NT2/D1 (cell line): ENCODE measurements at regions not wholly inside any gene's neighbourhood (a gene's known extent, or its start where the extent isn't known, plus 50 kb on each side); places are given as distances from the start of the nearest gene placed in this dataset.

Experiments used
- DNase-seq: peaks from one replicate; pipeline ENCODE4 v3.0.0-alpha.2; 2011; ENCODE audit warnings: low read depth, low spot score
- H3K27me3 ChIP-seq: 2 replicates; pipeline ENCODE4 v1.6.0; 2011; ENCODE audit warnings: mild to moderate bottlenecking; ENCODE audit not compliant: insufficient read length, insufficient read depth
- H3K36me3 ChIP-seq: 2 replicates; pipeline ENCODE4 v1.6.1; 2011; ENCODE audit warnings: mild to moderate bottlenecking, low read length, mixed read lengths; ENCODE audit not compliant: insufficient read depth, insufficient read length
- H3K4me1 ChIP-seq: 2 replicates; pipeline ENCODE4 v1.5.1; 2011; ENCODE audit not compliant: insufficient read depth, insufficient read length
- H3K4me3 ChIP-seq: 2 replicates; pipeline ENCODE4 v1.5.1; 2011; ENCODE audit warnings: low read depth; ENCODE audit not compliant: insufficient read length
- H3K9ac ChIP-seq: 2 replicates; pipeline ENCODE4 v1.6.0; 2011; ENCODE audit warnings: low read depth; ENCODE audit not compliant: insufficient read length
- H3K9me3 ChIP-seq: 2 replicates; pipeline ENCODE4 v1.5.1; 2011; ENCODE audit warnings: mild to moderate bottlenecking, low read length; ENCODE audit not compliant: insufficient read depth
- SUZ12 ChIP-seq: IDR thresholded peaks from 2 replicates; pipeline ENCODE4 v1.6.1; 2011; ENCODE audit not compliant: insufficient read length, insufficient read depth; ENCODE audit errors: extremely low read depth
- YY1 ChIP-seq: IDR thresholded peaks from 2 replicates; pipeline ENCODE4 v1.6.1; 2011; ENCODE audit not compliant: insufficient read length, insufficient read depth
- ZNF274 ChIP-seq: IDR thresholded peaks from 2 replicates; pipeline ENCODE4 v1.6.1; 2011; ENCODE audit warnings: mild to moderate bottlenecking, low read depth, low read length

- DNase-seq, result no peak
- H3K9me3 ChIP-seq, result no peaks in the 10 kb centered on the region
- H3K9ac ChIP-seq, result no peak overlapping the region
- TF ChIP-seq SUZ12 (no peak), YY1 (no peak), ZNF274 (no peak)
- H3K27me3 ChIP-seq, result no peaks in the 10 kb centered on the region
- H3K36me3 ChIP-seq, result no peaks in the 10 kb centered on the region
- H3K4me3 ChIP-seq, result no peak overlapping the region
- H3K4me1 ChIP-seq, result no peaks in the 10 kb centered on the region
Measured at GRCh38 chrY:12526362-12527063, 174.5 kb upstream of the USP9Y start.

DNA sequence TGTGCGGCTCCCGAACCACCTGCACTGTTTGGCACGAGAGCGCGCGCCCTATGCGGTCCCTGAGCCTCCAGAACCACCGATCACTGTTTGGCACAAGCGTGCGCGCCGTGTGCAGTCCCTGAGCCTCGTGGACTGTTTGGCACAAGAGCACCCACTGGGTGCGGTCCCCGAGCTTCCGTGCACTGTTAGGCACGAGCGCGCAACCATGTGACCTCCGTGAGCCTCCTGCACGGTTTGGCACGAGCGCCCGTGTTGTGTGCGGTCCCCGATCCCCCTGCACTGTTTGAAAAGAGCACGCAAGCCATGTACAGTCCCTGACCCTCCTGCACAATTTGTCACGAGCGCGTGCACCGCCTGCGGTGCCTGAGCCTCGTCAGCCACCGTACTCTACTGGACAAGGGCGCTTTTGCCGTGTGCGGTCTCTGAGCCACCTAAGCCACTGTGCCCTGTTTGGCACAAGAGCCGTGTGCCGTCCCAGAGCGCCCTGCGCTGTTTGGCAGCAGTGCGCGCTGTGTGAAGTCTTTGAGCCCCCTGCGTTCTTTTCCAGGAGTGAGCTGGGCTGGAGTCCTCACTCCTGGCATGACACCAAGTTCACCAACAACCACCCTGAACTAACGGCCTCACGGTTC is 163.7 kb upstream of the USP9Y start:
- Histone ChIP-seq H3K4me1 (no peaks in the 10 kb centered on the region), H3K9ac (no peak overlapping the region), H3K36me3 (no peaks in the 10 kb centered on the region), H3K9me3 (no peaks in the 10 kb centered on the region), H3K4me3 (no peak overlapping the region), H3K27me3 (no peaks in the 10 kb centered on the region)
- no peak for DNase-seq
- no peak for TF ChIP-seq YY1
- TF ChIP-seq ZNF274, result no peak
- TF ChIP-seq SUZ12, result no peak

- no peak for TF ChIP-seq ZNF274
- no peak for TF ChIP-seq SUZ12
- H3K4me3 ChIP-seq, result no peak overlapping the region
- no peaks in the 10 kb centered on the region for H3K36me3 ChIP-seq
- H3K9me3 ChIP-seq, result no peaks in the 10 kb centered on the region
- H3K4me1 ChIP-seq, result no peaks in the 10 kb centered on the region
- no peak overlapping the region for H3K9ac ChIP-seq
- H3K27me3 ChIP-seq, result no peaks in the 10 kb centered on the region
- no peak for DNase-seq
Measured at GRCh38 chrY:12546746-12547420, 154.1 kb upstream of the USP9Y start.

GRCh38 chrY:12552471-12553283 is 148.4 kb upstream of the USP9Y start:
- H3K4me1 ChIP-seq, result no peaks in the 10 kb centered on the region
- H3K27me3 ChIP-seq, result no peaks in the 10 kb centered on the region
- no peak for TF ChIP-seq YY1
- no peak for TF ChIP-seq SUZ12
- TF ChIP-seq ZNF274, result no peak
- H3K36me3 ChIP-seq, result no peaks in the 10 kb centered on the region
- no peak for DNase-seq
- no peak overlapping the region for H3K9ac ChIP-seq
- no peak overlapping the region for H3K4me3 ChIP-seq
- no peaks in the 10 kb centered on the region for H3K9me3 ChIP-seq

- DNase-seq, result no peak
- no peaks in the 10 kb centered on the region for H3K4me1 ChIP-seq
- TF ChIP-seq ZNF274 (no peak), SUZ12 (no peak), YY1 (no peak)
- no peak overlapping the region for H3K9ac ChIP-seq
- H3K27me3 ChIP-seq, result no peaks in the 10 kb centered on the region
- no peaks in the 10 kb centered on the region for H3K36me3 ChIP-seq
- H3K4me3 ChIP-seq, result no peak overlapping the region
- H3K9me3 ChIP-seq, result no peaks in the 10 kb centered on the region
Measured at GRCh38 chrY:12553909-12554308, 147.1 kb upstream of the USP9Y start.

GRCh38 chrY:12555005-12555404 is 146.0 kb upstream of the USP9Y start:
- DNase-seq, result no peak
- Histone ChIP-seq H3K27me3 (no peaks in the 10 kb centered on the region), H3K4me1 (no peaks in the 10 kb centered on the region), H3K9me3 (no peaks in the 10 kb centered on the region), H3K4me3 (no peak overlapping the region), H3K36me3 (no peaks in the 10 kb centered on the region), H3K9ac (no peak overlapping the region)
- TF ChIP-seq YY1 (no peak), ZNF274 (no peak), SUZ12 (no peak)

DNA sequence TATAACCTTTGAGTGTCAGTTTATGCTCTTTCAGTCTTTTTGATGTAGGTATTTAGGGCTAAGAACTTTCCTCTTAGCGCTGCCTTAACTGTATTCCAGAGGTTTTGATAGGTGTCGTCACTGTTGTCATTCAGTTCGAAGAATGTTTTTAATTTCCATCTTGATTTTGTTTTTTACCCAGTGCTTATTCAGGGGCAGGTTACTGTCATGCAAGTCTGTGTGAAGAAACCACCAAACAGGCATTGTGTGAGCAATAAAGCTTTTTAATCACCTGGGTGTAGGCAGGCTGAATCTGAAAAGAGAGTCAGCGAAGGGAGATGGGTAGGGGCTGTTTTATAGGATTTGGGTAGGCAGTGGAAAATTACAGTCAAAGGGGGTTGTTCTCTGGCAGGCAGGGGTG is 142.0 kb upstream of the USP9Y start:
- DNase-seq, result no peak
- TF ChIP-seq SUZ12 (no peak), YY1 (no peak), ZNF274 (no peak)

More for the DNA sequence above, 142.0 kb upstream of the USP9Y start:
- H3K27me3 ChIP-seq, result no peaks in the 10 kb centered on the region
- no peak overlapping the region for H3K9ac ChIP-seq
- no peaks in the 10 kb centered on the region; the same call in 1 of the 2 replicates for H3K9me3 ChIP-seq
- no peaks in the 10 kb centered on the region for H3K36me3 ChIP-seq
- H3K4me1 ChIP-seq, result no peaks in the 10 kb centered on the region
- no peak overlapping the region for H3K4me3 ChIP-seq
